Keratinocyte (primary cell): ENCODE measurements at regions not wholly inside any gene's neighbourhood (a gene's known extent, or its start where the extent isn't known, plus 50 kb on each side); places are given as distances from the start of the nearest gene placed in this dataset.

Source experiments
- DNase-seq: peaks from one replicate; pipeline ENCODE4 v3.0.0-alpha.2; 2011; ENCODE audit warnings: low read depth, missing footprints, low spot score
- FAIRE-seq: peaks from 2 replicates; lab custom pipeline; 2011; peaks lifted over from hg19 to GRCh38; lab: Jason Lieb, UNC
- H2AFZ ChIP-seq: 2 replicates; pipeline ENCODE4 v1.6.0; 2012; ENCODE audit warnings: low read length, control low read depth, inconsistent platforms; ENCODE audit not compliant: control insufficient read depth
- H3K27ac ChIP-seq: 2 replicates; pipeline ENCODE4 v1.5.1; 2011; ENCODE audit warnings: low read length; ENCODE audit not compliant: control insufficient read depth, insufficient read depth
- H3K27me3 ChIP-seq: 3 replicates; pipeline ENCODE4 v1.6.0; 2011; ENCODE audit warnings: low read length; ENCODE audit not compliant: control insufficient read depth, insufficient read depth; ENCODE audit errors: extremely low read depth
- H3K36me3 ChIP-seq, 2 experiments: 2 replicates in 1 of 2; 3 replicates in 1 of 2; pipeline ENCODE4 v1.5.1; 2011; ENCODE audit warnings: low read length in 2 of 2, mild to moderate bottlenecking in 1 of 2; ENCODE audit not compliant: control insufficient read depth in 2 of 2, insufficient read depth in 2 of 2; ENCODE audit errors: extremely low read depth in 1 of 2
- H3K4me1 ChIP-seq: 3 replicates; pipeline ENCODE4 v1.5.1; 2011; ENCODE audit warnings: low read length; ENCODE audit not compliant: control insufficient read depth, insufficient read depth; ENCODE audit errors: extremely low read depth
- H3K4me2 ChIP-seq: 3 replicates; pipeline ENCODE4 v1.6.0; 2011; ENCODE audit warnings: low read depth, low read length; ENCODE audit not compliant: control insufficient read depth, insufficient read depth; ENCODE audit errors: extremely low read depth
- H3K4me3 ChIP-seq, 3 experiments: fragments of 200-600 bp in 1 of 3; sonication (generic) in 1 of 3; 2 replicates in 2 of 3; 3 replicates in 1 of 3; pipeline ENCODE4 v1.5.1; 2011 to 2016; ENCODE audit warnings: low read length in 3 of 3, mild to moderate bottlenecking in 3 of 3, control low read depth in 2 of 3, inconsistent platforms in 1 of 3, low read depth in 1 of 3, mixed read lengths in 1 of 3, mixed run types in 1 of 3, moderate library complexity in 1 of 3; ENCODE audit not compliant: control insufficient read depth in 2 of 3, insufficient read depth in 2 of 3; ENCODE audit errors: extremely low read depth in 1 of 3
- H3K79me2 ChIP-seq: 2 replicates; pipeline ENCODE4 v1.6.0; 2012; ENCODE audit warnings: low read length; ENCODE audit not compliant: control insufficient read depth, insufficient read depth
- H3K9ac ChIP-seq: 3 replicates; pipeline ENCODE4 v1.6.0; 2011; ENCODE audit warnings: low read length; ENCODE audit not compliant: control insufficient read depth, insufficient read depth; ENCODE audit errors: extremely low read depth
- H3K9me1 ChIP-seq: 3 replicates; pipeline ENCODE4 v1.6.0; 2011; ENCODE audit warnings: low read length; ENCODE audit not compliant: control insufficient read depth, insufficient read depth; ENCODE audit errors: extremely low read depth
- H3K9me3 ChIP-seq: 2 replicates; pipeline ENCODE4 v1.5.1; 2012; ENCODE audit warnings: low read depth, low read length; ENCODE audit not compliant: control insufficient read depth
- H4K20me1 ChIP-seq: 3 replicates; pipeline ENCODE4 v1.6.0; 2011; ENCODE audit warnings: low read length; ENCODE audit not compliant: control insufficient read depth, insufficient read depth; ENCODE audit errors: extremely low read depth
- EZH2 ChIP-seq: IDR thresholded peaks from one replicate; pipeline ENCODE4 v1.6.1; 2012; ENCODE audit warnings: inconsistent platforms, mild to moderate bottlenecking, low read length, moderate library complexity
- dilution Hi-C: fragments of 300-500 bp; cut with MboI; formaldehyde crosslinking; loops from one replicate; pipeline ENCODE4 v1.7.0; 2020; ENCODE audit warnings: low sequenced_read_pairs; ENCODE audit not compliant: extremely low pct_ligation_motif_present
- TF ChIP-seq, protein P1 (sequence below), 3 experiments: IDR thresholded peaks in 1 of 3; conservative IDR thresholded peaks in 1 of 3; optimal IDR thresholded peaks in 1 of 3; 2 replicates in 2 of 3; 3 replicates in 1 of 3; pipeline versions ENCODE3 to v1.5.1; 2011; ENCODE audit warnings: low read length in 3 of 3, mild to moderate bottlenecking in 3 of 3, moderate library complexity in 2 of 3, control low read depth in 1 of 3, inconsistent platforms in 1 of 3; ENCODE audit not compliant: insufficient read depth in 2 of 3; ENCODE audit errors: extremely low read depth in 1 of 3

DNA sequence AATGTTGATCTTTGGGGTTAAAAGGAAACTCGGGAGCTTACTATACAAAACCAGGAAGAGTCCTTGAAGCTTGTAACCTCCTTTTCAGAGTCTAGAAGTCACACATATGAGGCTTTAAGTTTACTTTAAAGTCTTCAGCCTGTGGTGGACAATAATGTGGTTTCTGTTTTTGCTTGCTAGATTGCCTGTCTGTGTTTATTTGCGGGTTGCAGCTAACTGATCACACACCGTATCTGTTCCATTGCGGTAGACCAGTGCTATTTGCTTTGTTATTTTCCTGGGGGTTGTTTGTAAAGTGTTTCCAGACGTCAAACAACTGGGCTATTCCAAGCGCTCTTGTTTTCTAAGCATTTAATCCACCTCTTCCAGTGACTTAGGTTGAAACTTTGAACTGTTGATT, 143.0 kb upstream of the GYPA start:
- dilution Hi-C loops = no loop called here
- TF ChIP-seq, protein P1, sequence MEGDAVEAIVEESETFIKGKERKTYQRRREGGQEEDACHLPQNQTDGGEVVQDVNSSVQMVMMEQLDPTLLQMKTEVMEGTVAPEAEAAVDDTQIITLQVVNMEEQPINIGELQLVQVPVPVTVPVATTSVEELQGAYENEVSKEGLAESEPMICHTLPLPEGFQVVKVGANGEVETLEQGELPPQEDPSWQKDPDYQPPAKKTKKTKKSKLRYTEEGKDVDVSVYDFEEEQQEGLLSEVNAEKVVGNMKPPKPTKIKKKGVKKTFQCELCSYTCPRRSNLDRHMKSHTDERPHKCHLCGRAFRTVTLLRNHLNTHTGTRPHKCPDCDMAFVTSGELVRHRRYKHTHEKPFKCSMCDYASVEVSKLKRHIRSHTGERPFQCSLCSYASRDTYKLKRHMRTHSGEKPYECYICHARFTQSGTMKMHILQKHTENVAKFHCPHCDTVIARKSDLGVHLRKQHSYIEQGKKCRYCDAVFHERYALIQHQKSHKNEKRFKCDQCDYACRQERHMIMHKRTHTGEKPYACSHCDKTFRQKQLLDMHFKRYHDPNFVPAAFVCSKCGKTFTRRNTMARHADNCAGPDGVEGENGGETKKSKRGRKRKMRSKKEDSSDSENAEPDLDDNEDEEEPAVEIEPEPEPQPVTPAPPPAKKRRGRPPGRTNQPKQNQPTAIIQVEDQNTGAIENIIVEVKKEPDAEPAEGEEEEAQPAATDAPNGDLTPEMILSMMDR (optimal IDR thresholded peaks at IDR 0.05 in 1 of 3, IDR thresholded peaks at IDR 0.05 in 1 of 3, conservative IDR thresholded peaks at IDR 0.05 in 1 of 3; ENCODE audit: extremely low read depth in 1 of 3, insufficient read depth in 2 of 3, low read length in 3 of 3) = no peak
- TF ChIP-seq EZH2 = no peak
- Histone ChIP-seq H3K27ac (no peak overlapping the region), H3K4me2 (no peak overlapping the region), H3K79me2 (no peaks in the 10 kb centered on the region), H3K9ac (no peak overlapping the region), H3K9me1 (no peaks in the 10 kb centered on the region), H3K27me3 (no peaks in the 10 kb centered on the region), H3K4me1 (no peaks in the 10 kb centered on the region), H3K36me3 (no peaks in the 10 kb centered on the region), H3K9me3 (no peaks in the 10 kb centered on the region), H3K4me3 (no peak overlapping the region), H2AFZ (no peak overlapping the region), H4K20me1 (no peaks in the 10 kb centered on the region)
- FAIRE-seq (no peak), DNase-seq (no peak)

DNA sequence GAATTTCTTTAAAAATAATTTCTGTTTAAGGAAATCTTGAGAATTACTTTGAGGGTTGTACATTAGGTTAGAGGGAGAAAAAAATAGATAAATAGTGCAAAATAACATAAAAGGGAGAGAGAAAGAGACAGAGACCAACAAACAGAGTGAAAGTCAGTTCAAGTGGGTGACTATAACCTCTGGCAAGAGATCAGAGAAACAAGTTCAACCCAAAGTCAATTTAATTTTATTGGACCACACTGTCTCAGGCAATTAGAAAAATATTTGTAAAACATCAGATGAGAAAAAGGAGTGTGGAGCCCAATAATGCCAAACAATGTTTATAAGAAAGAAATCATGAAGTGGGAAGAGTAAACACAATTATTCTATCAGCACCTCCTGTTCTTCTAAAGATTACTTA, 143.5 kb upstream of the GYPA start:
- Histone ChIP-seq H3K27me3 (no peaks in the 10 kb centered on the region), H3K4me2 (no peak overlapping the region), H3K9me1 (no peaks in the 10 kb centered on the region), H3K9ac (no peak overlapping the region), H2AFZ (no peak overlapping the region), H3K79me2 (no peaks in the 10 kb centered on the region), H3K4me1 (no peaks in the 10 kb centered on the region), H3K36me3 (no peaks in the 10 kb centered on the region), H3K27ac (no peak overlapping the region), H4K20me1 (no peaks in the 10 kb centered on the region), H3K9me3 (no peaks in the 10 kb centered on the region), H3K4me3 (no peak overlapping the region)
- no peak for TF ChIP-seq EZH2
- TF ChIP-seq, protein P1 (optimal IDR thresholded peaks at IDR 0.05 in 1 of 3, IDR thresholded peaks at IDR 0.05 in 1 of 3, conservative IDR thresholded peaks at IDR 0.05 in 1 of 3; ENCODE audit: extremely low read depth in 1 of 3, insufficient read depth in 2 of 3, low read length in 3 of 3) = no peak
- DNase-seq = no peak
- FAIRE-seq = no peak
- dilution Hi-C loops = no loop called here
